ENCODE measurements at regions not wholly inside any gene's neighbourhood (a gene's known extent, or its start where the extent isn't known, plus 50 kb on each side); places are given as distances from the start of the nearest gene placed in this dataset.
"Not testable (repeated sequence)": the region's sequence is repeated elsewhere in the genome, so short reads cannot be mapped to it uniquely, and the experiment has no call there.

DNA sequence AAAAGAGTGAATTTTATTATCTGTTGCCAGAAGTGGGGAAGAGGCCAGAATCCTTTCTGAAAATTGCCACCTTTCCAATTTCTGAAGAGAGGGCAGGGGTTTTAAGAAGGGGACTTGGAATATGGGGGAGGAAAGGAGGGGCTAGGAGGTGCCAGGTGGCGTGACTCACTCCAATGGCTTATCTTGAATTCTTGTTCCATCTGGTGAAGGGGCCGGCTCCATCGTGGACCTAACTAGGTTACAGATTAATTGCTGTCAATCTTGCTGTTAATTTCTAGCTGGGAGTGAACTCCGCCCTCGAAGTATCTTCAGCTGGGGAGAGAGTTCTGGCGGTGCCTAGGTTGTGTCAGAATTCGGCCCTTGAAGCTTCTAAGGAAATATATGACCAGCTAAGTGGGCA is 138.7 kb downstream of the YTHDC2 start:
- no peak for DNase-seq (ENCODE audit: low read depth)

DNA sequence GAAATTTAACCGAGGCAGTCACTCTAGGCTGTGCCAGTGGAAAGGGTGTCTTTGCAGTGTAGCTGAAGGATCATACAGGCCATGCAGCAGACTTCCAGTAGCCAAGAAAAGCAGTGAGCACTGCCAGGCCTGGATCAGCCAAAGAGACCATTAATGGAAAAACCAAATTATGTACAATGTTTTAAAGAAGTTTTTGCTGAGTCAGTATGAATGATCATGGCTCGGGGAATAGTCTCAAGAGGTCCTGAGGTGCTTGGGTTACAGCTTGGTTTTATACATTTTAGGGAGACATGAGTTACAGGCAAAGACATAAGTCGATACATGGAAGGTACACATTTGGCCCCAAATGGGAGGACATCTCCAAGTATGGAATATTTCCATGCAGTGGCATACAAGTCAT is 141.3 kb downstream of the YTHDC2 start:
- no peak for DNase-seq (ENCODE audit: low read depth)

DNA sequence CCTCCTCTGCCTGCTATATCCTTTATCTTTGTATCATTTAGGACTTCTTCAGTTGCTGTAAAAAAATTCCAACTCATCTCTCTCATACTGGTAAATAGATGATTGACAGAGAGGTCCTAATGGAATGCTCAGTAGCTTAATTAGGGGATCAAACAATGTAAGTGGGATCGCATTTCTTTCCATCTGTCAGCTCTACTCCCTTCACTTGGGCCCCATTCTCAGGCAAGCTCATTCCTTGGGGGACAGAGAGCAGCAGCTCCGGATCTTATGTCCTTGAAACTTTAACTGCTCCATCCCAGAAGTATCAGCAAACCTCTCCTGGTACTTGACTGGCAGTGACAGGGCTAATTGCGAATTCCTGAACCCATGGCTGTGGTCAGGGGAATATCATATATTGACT is 146.7 kb downstream of the YTHDC2 start:
- no peak for DNase-seq (ENCODE audit: low read depth)

DNA sequence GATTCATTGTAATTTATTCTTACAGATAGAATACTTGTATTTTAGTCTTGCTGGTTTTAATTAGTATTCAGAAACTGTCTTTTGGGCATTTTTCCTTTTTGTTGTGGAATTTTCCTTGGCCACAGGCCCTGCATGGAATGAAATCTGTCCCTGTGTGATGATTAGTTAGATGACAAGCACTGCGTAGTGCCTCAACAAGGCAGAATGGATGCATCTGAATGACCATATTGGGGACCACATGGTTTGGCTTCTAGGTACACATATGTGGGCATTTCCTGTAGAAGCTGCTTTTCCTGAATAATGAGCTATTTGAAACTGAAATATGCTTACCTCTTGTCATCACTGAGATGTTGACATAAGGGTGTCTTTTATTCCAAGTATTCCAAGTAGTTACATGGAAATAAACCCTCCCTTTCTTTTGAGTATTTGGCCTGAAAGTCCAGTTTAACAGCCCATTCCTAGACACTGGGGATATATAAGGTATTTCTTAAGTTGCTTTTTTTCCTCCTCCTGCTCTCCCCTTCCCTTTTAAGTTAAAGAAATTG is 147.3 kb downstream of the YTHDC2 start:
- DNase-seq (ENCODE audit: low read depth), result no peak

DNA sequence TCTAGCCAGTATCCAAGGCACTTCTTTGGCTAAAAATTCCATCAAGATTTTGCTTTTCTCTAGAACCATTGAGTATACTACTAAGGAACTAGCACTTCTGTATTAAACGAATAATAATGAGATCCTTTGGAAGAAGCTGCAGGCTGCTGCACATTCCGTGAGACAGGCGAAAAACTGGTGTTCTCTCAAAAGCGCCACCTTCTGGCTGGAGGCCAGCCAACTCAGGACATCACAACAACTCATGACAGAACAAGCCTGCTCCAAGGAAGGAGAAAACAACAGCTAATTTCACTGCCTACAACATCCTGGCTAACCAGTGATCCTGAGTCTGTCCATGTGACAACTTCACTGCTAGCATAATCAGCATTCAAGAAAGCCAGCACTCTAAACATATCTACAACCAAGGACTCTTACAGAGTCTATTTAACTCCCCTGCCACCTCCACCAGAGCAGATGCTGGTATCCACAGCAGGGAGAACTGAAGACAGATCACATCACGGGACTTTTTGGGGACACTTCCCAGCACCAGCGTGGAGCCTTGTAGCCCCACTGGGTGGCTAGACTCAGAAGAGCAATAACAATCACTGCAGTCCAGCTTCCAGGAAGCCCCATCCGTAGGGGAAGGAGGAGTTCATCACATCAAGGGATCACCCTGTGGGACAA is 150.5 kb downstream of the YTHDC2 start:
- DNase-seq (ENCODE audit: low read depth), result peak; percentile 7

DNA sequence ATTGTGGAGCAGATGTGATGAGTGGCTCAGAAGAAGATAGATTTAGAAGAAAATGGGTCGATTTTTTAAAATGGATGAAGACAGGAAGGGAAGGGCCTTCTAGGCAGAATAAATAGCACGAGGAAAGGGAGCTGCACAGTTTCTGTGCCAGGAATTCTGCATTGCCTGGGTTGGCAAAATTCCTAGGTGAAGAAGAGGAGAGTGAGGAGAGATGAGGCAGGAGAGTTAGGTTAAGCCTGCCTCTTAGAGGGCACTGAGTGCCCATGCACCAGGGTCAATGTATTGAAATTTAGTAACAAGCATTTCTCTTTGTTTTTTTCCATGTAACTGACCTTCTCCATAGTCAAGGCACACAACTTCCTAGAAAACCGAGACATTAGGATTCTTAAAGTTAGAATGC is 159.5 kb downstream of the YTHDC2 start:
- DNase-seq (ENCODE audit: low read depth), result no peak

DNA sequence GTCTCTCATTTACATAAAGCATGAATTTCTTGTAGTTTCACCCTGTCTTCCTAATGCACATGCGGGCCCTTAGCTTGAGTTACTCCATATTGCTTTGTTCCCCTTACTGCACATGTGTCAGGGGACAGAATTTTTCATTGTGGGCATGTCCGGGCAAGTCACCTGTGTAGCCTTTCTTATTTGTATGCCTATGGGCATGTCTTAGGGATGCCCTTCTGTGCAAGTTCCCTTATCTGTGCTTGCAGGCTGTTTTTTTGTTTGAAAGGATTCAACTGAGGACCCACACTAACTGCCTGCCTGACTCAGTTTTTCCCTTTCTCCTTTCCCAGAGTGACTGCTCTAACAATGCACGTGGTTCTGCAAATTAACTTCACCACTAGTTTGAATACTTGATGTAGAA is 161.7 kb downstream of the YTHDC2 start:
- no peak for DNase-seq (ENCODE audit: low read depth)

DNA sequence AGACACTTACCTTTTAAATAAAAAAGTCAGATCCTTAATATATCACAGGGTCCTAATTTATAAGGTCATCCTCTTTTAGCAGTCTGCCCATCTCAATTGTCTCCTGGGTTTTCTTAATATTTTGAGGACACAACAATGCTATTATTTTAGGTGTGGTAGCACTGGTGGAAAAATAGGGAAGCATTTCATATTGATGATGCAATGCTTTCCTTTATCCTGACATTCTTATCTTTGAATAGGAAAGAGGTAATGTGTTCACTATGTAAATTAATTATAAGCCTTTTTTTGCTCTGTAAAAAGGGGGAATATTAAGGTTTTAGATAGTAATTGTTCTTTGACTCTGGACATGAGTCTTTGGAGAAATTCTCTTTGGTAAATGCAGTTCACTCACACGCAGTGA is 164.7 kb downstream of the YTHDC2 start:
- DNase-seq (ENCODE audit: low read depth), result no peak

DNA sequence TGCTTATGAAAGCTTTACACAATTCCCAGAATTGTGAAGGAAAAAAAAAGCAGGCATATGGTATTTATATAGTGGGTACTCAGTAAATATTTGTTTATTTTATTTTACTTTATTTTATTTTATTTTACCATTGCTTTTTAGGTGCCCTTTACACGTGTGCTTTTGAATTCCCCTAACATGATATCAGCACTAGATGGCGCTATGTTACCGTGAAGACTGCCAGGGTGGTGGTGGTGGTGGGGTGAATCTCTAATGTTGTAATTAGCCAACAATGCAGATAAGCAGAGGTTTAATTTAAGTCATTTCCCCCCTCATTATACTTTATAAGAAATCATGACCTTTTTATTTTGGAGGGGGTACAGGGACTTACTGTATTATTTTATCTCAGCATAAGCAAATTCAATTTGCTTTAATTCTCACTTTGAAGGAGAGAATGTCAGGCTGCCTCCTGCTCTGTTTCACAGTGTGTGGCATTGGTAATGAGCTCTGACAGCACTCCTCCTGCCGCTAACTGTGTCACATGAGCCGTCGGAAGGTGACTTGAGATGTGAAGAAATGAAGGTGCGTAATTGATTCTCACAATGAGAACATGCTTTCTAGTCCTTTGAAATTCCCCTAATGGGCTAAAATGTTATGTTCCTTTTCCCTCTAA is 165.6 kb downstream of the YTHDC2 start:
- DNase-seq (ENCODE audit: low read depth), result peak; percentile 4

DNA sequence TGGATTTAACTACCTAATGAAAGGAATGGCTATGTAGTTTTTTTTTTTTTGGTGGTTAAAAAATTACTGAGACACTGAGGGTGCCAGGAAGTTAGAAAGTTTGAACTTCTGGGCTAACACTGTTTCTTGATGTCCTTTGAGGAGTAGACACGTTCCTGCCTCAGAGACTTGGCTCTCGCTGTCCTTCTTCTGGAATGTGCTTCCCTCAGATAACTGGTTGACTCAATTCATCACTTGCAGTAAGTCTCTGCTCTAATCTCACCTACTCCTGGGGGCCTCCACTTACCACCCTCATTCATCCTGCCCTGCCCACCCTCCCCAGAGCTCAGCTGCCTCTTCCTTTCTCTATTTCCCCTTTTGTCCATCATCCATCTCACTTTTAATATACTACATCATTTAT is 167.0 kb downstream of the YTHDC2 start:
- no peak for DNase-seq (ENCODE audit: low read depth)

DNA sequence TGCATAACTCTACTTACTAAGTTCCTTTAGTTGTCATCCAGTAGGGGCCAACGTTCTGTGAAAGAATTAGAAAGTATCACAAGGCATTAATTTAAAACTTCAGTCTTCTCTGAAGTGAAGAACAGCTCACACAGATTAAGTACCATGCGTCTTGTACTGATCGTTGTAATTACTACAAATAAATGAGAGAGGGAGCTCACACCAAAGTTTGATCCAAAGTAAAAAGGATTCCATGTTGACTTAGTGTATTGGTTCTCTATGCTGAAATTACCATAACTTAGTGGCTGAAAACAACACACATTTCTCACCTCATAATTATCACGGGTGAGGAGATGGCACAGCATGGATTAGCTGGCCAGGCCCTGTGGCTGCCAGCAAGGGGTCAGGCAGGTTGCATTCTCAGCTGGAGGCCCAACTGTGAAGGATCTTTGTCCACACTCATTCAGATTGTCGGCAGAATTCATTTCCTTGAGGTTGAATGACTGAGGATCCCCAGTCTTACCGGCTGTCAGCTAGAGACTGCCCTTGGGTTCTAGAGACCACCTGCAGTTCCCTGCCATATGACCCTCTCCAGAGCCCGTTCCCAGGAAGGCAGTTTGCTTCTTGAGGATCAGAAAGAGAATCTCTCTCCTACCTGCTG is 169.1 kb downstream of the YTHDC2 start:
- no peak for DNase-seq (ENCODE audit: low read depth)

DNA sequence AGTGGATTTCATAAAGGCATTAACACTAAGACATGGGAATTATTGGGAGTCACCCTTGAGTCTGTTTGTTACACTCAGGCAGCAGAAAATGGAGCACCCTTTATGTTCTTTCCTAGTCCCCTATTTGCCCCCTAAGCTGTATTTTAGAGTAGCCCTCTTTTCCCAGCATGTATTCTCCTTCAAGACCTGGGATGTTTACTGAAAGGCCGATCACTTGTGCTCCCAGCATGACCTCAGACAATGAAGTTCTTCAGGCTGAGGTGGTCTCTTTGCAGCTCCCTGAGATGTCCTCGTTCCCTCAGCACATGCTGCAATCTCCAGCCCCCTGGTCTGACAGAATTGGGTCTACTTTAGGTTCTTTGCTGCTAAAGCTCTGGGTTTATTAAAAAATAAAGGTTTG is 169.7 kb downstream of the YTHDC2 start:
- no peak for DNase-seq (ENCODE audit: low read depth)

DNA sequence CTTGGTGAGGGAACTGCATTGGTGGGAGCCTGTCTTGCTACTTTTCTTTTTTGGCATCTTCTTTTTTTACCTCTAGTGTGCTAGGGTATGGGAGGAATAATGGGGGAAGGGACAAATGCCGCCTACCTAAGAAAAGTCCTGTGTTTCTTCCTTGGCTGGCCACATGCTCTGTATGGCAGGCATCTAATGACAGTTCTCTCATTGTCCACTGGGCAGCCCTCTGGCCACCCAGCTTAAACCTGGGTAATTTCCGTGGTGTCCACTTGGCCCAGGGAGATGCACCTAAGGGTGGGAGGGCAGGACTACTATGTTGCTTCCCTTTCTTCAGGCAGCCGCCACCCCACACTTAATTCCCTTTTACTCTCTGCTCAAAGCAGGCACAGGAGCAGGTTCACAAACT is 173.1 kb downstream of the YTHDC2 start:
- no peak for DNase-seq (ENCODE audit: low read depth)

DNA sequence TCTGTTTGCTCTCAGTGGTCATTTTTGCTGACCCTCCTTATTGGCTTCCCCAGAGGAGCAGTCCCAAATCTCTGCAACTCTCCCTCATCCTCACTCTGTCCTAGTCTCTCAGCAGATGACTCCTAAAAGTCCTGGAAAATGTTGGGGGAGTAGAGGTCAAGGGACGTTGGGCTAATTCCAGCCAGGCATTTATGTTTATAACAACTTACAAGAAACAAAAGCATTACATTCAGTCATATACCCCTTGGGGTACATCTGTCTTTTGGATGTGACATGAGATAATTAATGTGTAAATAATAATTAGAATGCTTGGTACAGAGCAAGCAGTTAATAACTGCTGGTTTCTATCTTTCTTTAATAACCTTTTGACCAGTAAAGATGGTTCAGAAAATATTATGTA is 176.2 kb downstream of the YTHDC2 start:
- no peak for DNase-seq (ENCODE audit: low read depth)

DNA sequence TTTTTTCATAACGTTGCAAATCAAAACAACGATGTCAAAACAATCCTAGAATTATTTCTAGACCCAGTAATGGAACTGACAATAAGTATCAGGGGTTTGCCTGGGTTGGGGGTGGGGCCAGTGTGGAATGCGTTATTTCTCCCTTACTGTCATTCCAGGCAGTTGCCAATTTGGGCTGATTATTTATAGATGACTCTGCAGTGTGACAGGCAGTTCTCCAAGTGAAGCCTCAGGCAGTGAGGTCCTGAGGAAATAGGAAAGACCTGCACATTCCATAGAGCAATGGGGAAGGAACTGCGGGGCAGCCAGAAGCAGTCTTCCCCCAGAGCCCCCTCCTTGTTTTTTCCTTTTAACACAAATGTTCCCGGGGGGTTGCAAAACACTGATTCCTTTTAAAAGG is 179.0 kb downstream of the YTHDC2 start:
- DNase-seq (ENCODE audit: low read depth), result no peak

DNA sequence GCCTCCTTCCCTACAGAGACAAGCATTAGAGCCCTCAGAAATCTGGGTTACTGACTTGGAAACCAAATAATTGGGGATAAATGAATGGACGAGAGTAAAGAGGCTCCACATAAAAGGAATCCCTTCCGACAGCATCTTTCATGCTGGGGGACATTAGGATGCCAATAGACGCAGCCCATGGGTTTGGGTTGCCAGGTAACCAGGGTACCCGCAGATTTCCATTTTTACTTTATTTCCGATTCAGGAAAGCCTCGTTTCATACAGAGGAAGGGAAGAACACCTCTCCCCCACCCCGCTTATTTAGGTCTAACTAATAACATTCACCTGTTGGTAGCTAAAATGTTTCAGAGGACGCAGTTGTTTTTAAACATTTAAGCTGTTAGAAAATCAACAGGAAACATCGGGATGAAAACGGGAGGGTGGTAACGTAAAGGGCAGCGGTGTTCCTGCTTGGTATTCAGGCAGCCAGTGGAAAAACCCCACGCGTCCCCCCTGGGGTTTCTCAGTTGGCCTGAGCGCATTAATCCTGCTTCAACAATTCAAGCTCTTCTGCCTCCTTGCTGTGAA is 179.5 kb downstream of the YTHDC2 start:
- DNase-seq (ENCODE audit: low read depth), result no peak

DNA sequence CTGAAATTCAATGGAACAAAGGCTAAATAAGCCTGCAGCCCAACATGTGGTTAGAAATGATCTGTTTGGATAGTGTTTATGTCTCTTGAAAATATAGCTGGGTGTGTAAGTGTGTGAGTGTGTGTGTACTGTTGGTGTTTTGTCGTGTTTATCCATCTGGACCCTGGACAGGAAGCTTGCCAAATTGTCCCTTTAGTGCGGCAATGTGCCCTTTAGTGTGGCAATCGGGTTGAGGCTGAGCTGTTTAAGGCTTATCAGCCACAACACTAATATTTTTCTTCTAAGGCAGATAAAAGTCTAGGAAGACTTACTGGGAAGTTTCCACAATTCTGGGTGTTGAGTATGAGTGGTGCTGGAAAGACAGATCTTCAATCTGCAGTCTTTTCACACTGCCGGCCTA is 180.2 kb downstream of the YTHDC2 start:
- no peak for DNase-seq (ENCODE audit: low read depth)

DNA sequence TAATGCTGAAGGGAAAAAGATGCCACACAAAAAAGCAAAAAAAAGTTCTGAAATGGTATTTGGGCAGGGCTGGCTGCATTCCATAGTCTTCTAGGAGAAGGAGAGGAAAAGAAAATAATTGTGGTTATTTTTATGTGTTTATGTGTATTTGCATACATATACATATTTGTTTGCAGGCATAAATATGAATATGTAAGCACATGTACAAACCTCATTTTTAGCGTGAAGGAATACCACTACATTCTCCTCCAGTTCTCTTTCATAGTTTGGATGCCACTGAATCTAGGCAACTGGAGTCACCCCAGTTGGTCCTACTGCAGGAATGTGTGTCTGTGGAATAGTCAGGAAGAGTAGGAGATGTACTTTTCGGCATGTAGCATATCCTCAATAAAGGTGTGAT is 181.1 kb downstream of the YTHDC2 start:
- no peak for DNase-seq (ENCODE audit: low read depth)

DNA sequence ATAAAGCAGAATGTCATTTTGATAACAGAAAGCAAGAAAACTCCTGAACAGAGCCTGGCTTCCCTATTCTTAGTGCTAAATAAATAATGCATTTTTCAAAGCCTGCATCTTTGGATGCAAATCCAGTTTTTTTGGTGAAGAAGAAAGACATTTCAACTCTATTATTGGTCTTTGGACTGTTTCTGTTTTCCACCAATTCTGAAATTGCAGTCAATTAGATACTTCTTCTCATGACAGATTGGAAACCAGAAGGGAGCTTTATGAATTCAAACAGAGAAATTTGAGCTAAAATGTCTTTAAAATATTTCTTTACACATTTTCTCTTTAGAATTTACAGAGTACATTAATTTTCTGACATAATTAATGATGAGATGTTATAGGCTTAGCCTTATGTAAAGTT is 189.8 kb downstream of the YTHDC2 start:
- no peak for DNase-seq (ENCODE audit: low read depth)

DNA sequence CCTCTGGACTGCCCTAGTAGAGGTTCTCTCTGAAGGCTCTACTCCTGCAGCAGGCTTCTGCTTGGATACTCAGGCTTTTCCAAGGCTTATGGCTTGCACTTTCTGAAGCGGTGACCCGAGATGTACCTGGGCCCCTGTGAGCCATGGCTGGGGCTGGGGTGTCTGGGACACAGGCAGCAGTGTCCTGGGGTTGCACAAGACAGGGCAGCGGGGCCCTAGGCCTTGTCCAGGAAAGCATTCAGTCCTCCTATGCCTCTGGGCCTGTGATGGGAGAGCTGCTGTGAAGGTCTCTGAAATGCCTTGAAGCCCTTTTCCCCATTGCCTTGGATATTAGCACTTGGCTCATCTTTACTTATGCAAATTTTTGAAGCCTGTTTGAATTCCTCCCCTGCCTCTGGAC is 192.2 kb downstream of the YTHDC2 start:
- no peak for DNase-seq (ENCODE audit: low read depth)

DNA sequence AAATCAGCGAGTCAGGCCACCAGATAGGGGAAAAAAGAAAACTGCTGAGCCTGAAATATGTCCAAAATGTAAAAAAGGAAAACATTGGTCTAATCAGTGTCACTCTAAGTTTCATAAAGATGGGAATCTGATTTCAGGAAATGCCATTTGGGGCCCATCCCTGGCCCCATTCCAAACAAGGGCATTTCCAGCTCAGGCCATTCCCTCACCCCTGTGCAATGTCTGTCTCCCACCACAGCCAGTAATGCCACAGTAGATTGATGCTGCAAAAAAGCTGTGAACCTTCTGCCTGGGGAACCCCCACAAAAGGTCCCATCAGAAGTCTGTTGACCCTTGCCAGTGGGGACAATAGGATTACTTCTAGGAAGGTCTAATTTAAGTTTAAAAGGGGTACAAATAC is 199.6 kb downstream of the YTHDC2 start:
- no peak for DNase-seq (ENCODE audit: low read depth)

DNA sequence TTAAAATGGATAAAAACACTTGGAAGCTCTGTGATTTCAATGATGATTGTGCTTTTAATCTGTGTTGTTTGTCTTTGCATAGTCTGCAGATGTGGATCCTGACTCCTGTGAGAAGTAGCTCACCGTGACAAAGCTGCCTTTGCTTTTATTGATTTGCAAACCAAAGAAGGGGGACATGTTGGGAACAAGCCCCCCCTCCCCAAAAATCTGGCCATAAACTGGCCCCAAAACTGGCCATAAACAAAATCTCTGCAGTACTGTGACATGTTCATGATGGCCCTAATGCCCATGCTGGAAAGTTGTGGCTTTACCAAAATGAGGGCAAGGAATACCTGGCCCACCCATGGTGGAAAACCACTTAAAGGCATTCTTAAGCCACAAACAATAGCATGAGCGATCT is 202.4 kb downstream of the YTHDC2 start:
- not testable (repeated sequence) for DNase-seq (ENCODE audit: low read depth)

DNA sequence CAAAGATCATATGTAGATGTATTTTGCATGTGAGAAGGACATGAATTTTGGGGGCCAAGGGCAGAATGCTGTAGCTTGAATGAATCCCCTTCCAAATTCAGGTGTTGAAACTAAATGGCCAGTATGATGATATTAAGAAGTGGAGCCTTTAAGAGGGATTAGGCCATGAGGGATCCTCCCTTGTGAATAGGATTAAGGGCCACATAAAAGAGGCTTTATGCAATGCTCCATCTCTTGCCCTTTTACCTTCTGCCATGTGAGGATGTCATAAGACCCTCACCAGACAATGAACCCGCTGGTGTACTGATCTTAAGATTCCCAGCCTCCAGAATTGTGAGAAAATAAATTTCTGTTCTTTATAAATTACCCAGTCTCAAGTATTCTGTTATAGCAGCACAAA is 206.1 kb downstream of the YTHDC2 start:
- DNase-seq (ENCODE audit: low read depth), result no peak
